H1 (cell line): ENCODE measurements at regions not wholly inside any gene's neighbourhood (a gene's known extent, or its start where the extent isn't known, plus 50 kb on each side); places are given as distances from the start of the nearest gene placed in this dataset.

Experiments
- CTCF ChIA-PET: fragments of 300-600 bp; sonication (Branson Sonifier 250); formaldehyde crosslinking; loops from one replicate; lab custom pipeline; 2021; ENCODE audit not compliant: partially characterized antibody; lab: Charles Lee
- POLR2A ChIA-PET: fragments of 300-600 bp; sonication (Branson Sonifier 250); formaldehyde crosslinking; loops from one replicate; lab custom pipeline; 2021; ENCODE audit warnings: inconsistent platforms; ENCODE audit not compliant: partially characterized antibody; lab: Charles Lee
- DNase-seq, 2 experiments: peaks; one replicate each; pipeline versions ENCODE4 v3.0.0 to v3.0.0-alpha.2; 2010 to 2022; ENCODE audit warnings: low spot score in 2 of 2, low read depth in 1 of 2, mixed read lengths in 1 of 2
- FAIRE-seq: peaks from 2 replicates; lab custom pipeline; 2011; peaks lifted over from hg19 to GRCh38; lab: Jason Lieb, UNC
- H2AFZ ChIP-seq: 2 replicates; pipeline ENCODE4 v1.8.1; 2012; ENCODE audit warnings: low read length, inconsistent platforms
- H2AK5ac ChIP-seq: 2 replicates; pipeline ENCODE4 v1.6.1; 2013; ENCODE audit warnings: low read depth, low read length
- H2BK120ac ChIP-seq: replicated peaks from 2 replicates; pipeline ENCODE3; 2013; ENCODE audit warnings: low read depth, low read length, inconsistent platforms
- H2BK12ac ChIP-seq: 2 replicates; pipeline ENCODE4 v1.6.1; 2013; ENCODE audit warnings: low read depth, low read length
- H2BK15ac ChIP-seq: 2 replicates; pipeline ENCODE4 v1.6.1; 2013; ENCODE audit warnings: low read length
- H2BK20ac ChIP-seq: 2 replicates; pipeline ENCODE4 v1.6.1; 2013; ENCODE audit warnings: low read length
- H2BK5ac ChIP-seq: 2 replicates; pipeline ENCODE4 v1.6.1; 2013; ENCODE audit warnings: low read depth, low read length
- H3K14ac ChIP-seq: 2 replicates; pipeline ENCODE4 v1.6.1; 2013; ENCODE audit warnings: inconsistent platforms; ENCODE audit not compliant: insufficient read length
- H3K18ac ChIP-seq: 2 replicates; pipeline ENCODE4 v1.6.1; 2013; ENCODE audit warnings: low read length; ENCODE audit errors: extremely low read depth
- H3K23ac ChIP-seq: 2 replicates; pipeline ENCODE4 v1.6.1; 2013; ENCODE audit warnings: inconsistent platforms; ENCODE audit not compliant: insufficient read length
- H3K23me2 ChIP-seq: 2 replicates; pipeline ENCODE4 v1.6.1; 2013; ENCODE audit warnings: low read depth, low read length
- H3K27ac ChIP-seq: 2 replicates; pipeline ENCODE4 v1.6.1; 2011; ENCODE audit warnings: low read depth, low read length, inconsistent platforms
- H3K27me3 ChIP-seq, 4 experiments: replicated peaks in 1 of 4; 1 replicate in 1 of 4; 2 replicates in 3 of 4; pipeline versions ENCODE4 v1.6.1 to v1.8.1; 2011 to 2013; ENCODE audit warnings: low read length in 3 of 4, mild to moderate bottlenecking in 3 of 4, inconsistent platforms in 2 of 4, mixed read lengths in 2 of 4, moderate library complexity in 1 of 4; ENCODE audit not compliant: control insufficient read depth in 3 of 4, insufficient read depth in 3 of 4; ENCODE audit errors: extremely low read depth in 1 of 4
- H3K36me3 ChIP-seq, 4 experiments: 2 replicates each; pipeline versions ENCODE4 v1.6.1 to v1.8.1; 2011 to 2013; ENCODE audit warnings: mild to moderate bottlenecking in 4 of 4, low read length in 3 of 4, moderate library complexity in 2 of 4, control low read depth in 1 of 4, inconsistent platforms in 1 of 4; ENCODE audit not compliant: insufficient read depth in 4 of 4, control insufficient read depth in 2 of 4
- H3K4ac ChIP-seq: replicated peaks from 2 replicates; pipeline ENCODE3; 2013; ENCODE audit warnings: low read length, low read depth, mixed read lengths, inconsistent platforms; ENCODE audit not compliant: insufficient read length
- H3K4me1 ChIP-seq, 4 experiments: replicated peaks in 1 of 4; 1 replicate in 1 of 4; 2 replicates in 3 of 4; pipeline versions ENCODE4 v1.6.1 to v1.8.1; 2011 to 2013; ENCODE audit warnings: low read length in 3 of 4, inconsistent platforms in 2 of 4, mixed read lengths in 1 of 4; ENCODE audit not compliant: insufficient read depth in 4 of 4, control insufficient read depth in 3 of 4
- H3K4me2 ChIP-seq, 2 experiments: 2 replicates each; pipeline versions ENCODE4 v1.6.1 to v1.8.1; 2011 to 2013; ENCODE audit warnings: low read depth in 2 of 2, low read length in 2 of 2, control low read depth in 1 of 2, inconsistent platforms in 1 of 2, mild to moderate bottlenecking in 1 of 2; ENCODE audit not compliant: insufficient read depth in 1 of 2
- H3K4me3 ChIP-seq, 4 experiments: fragments of 200-600, 300-600 bp in 1 of 4; sonication (generic), shearing (Covaris generic), sonication (Bioruptor Twin) in 1 of 4; 2 replicates each; pipeline versions ENCODE4 v1.5.1 to v1.8.1; 2011 to 2016; ENCODE audit warnings: low read length in 4 of 4, low read depth in 3 of 4, control low read depth in 2 of 4, inconsistent platforms in 2 of 4, mild to moderate bottlenecking in 2 of 4, mixed read lengths in 1 of 4, moderate library complexity in 1 of 4; ENCODE audit not compliant: insufficient read depth in 2 of 4; ENCODE audit errors: extremely low read depth in 1 of 4
- H3K56ac ChIP-seq: replicated peaks from 2 replicates; pipeline ENCODE3; 2013; ENCODE audit warnings: low read depth, mild to moderate bottlenecking, mixed read lengths, low read length, inconsistent platforms; ENCODE audit not compliant: insufficient read length
- H3K79me1 ChIP-seq: 2 replicates; pipeline ENCODE4 v1.6.1; 2013; ENCODE audit warnings: low read depth, low read length, control low read depth
- H3K79me2 ChIP-seq, 2 experiments: 2 replicates each; pipeline versions ENCODE4 v1.6.1 to v1.8.1; 2012 to 2013; ENCODE audit warnings: low read length in 2 of 2, mild to moderate bottlenecking in 2 of 2, inconsistent platforms in 1 of 2; ENCODE audit not compliant: insufficient read depth in 2 of 2, control insufficient read depth in 1 of 2
- H3K9ac ChIP-seq, 4 experiments: replicated peaks in 1 of 4; 1 replicate in 1 of 4; 2 replicates in 3 of 4; pipeline versions ENCODE4 v1.6.1 to v1.8.1; 2011 to 2013; ENCODE audit warnings: low read depth in 3 of 4, low read length in 3 of 4, control low read depth in 2 of 4, mild to moderate bottlenecking in 2 of 4, moderate library complexity in 2 of 4, inconsistent platforms in 1 of 4; ENCODE audit errors: extremely low read depth in 1 of 4
- H3K9me3 ChIP-seq, 2 experiments: 2 replicates each; pipeline versions ENCODE4 v1.6.1 to v1.8.1; 2012 to 2013; ENCODE audit warnings: mild to moderate bottlenecking in 2 of 2, moderate library complexity in 2 of 2, control low read depth in 1 of 2, inconsistent platforms in 1 of 2, low read depth in 1 of 2, low read length in 1 of 2, mixed read lengths in 1 of 2; ENCODE audit not compliant: insufficient read depth in 2 of 2
- H4K20me1 ChIP-seq, 2 experiments: replicated peaks in 1 of 2; 2 replicates each; pipeline versions ENCODE3 to v1.8.1; 2011 to 2013; ENCODE audit warnings: inconsistent platforms in 2 of 2, low read length in 2 of 2, mild to moderate bottlenecking in 1 of 2; ENCODE audit not compliant: insufficient read depth in 2 of 2, control insufficient read depth in 1 of 2
- H4K5ac ChIP-seq: 2 replicates; pipeline ENCODE4 v1.6.1; 2013; ENCODE audit warnings: low read length, low read depth, mixed read lengths, inconsistent platforms; ENCODE audit not compliant: insufficient read length
- H4K8ac ChIP-seq: 2 replicates; pipeline ENCODE4 v1.8.0; 2013; ENCODE audit warnings: mild to moderate bottlenecking, moderate library complexity, low read length, inconsistent platforms; ENCODE audit not compliant: insufficient read depth; ENCODE audit errors: extremely low read depth
- H4K91ac ChIP-seq: replicated peaks from 2 replicates; pipeline ENCODE3; 2013; ENCODE audit warnings: low read length, mixed read lengths, inconsistent platforms; ENCODE audit not compliant: insufficient read length
- CTBP2 ChIP-seq: IDR thresholded peaks from 2 replicates; pipeline ENCODE4 v1.7.0; 2011; ENCODE audit warnings: borderline replicate concordance, mild to moderate bottlenecking, moderate library complexity, mixed read lengths, low read length; ENCODE audit not compliant: insufficient read depth, insufficient read length
- EP300 ChIP-seq, 2 experiments: IDR thresholded peaks; 1 replicate in 1 of 2; 2 replicates in 1 of 2; pipeline ENCODE4 v1.6.1; 2011 to 2012; ENCODE audit warnings: low read depth in 2 of 2, low read length in 2 of 2, mild to moderate bottlenecking in 2 of 2, borderline replicate concordance in 1 of 2, inconsistent platforms in 1 of 2, moderate library complexity in 1 of 2
- HDAC6 ChIP-seq: IDR thresholded peaks from one replicate; pipeline ENCODE4 v1.7.1; 2012; ENCODE audit warnings: low read depth, mild to moderate bottlenecking, inconsistent platforms, low read length, moderate library complexity
- MAFK ChIP-seq: IDR thresholded peaks from 2 replicates; pipeline ENCODE4 v1.6.1; 2012; ENCODE audit warnings: low read depth, mild to moderate bottlenecking, improper control_type of control experiment, low read length
- NRF1 ChIP-seq: IDR thresholded peaks from 2 replicates; pipeline ENCODE4 v1.6.1; 2011; ENCODE audit warnings: mild to moderate bottlenecking, low read depth, low read length, improper control_type of control experiment
- POLR2A ChIP-seq, 2 experiments: IDR thresholded peaks; 1 replicate in 1 of 2; 2 replicates in 1 of 2; pipeline ENCODE4 v1.6.1; 2011; ENCODE audit warnings: low read depth in 2 of 2, low read length in 2 of 2, mild to moderate bottlenecking in 2 of 2; ENCODE audit errors: control extremely low read depth in 1 of 2
- SAP30 ChIP-seq: fragments of 300-600 bp; sonication (generic); IDR thresholded peaks from 2 replicates; pipeline ENCODE4 v1.7.1; 2012; ENCODE audit warnings: low read length, moderate library complexity, mild to moderate bottlenecking, inconsistent platforms; ENCODE audit not compliant: insufficient read depth, insufficient replicate concordance
- SP4 ChIP-seq: IDR thresholded peaks from 2 replicates; pipeline ENCODE4 v1.6.1; 2012; ENCODE audit warnings: low read length, inconsistent platforms
- SUZ12 ChIP-seq: fragments of 200-600 bp; sonication (generic); IDR thresholded peaks from 2 replicates; pipeline ENCODE4 v1.6.1; 2012; ENCODE audit warnings: mild to moderate bottlenecking, inconsistent platforms, low read length, moderate library complexity, mixed read lengths
- WGBS, 2 experiments: shearing (Covaris generic) in 1 of 2; methylation state at CpG; one replicate each; pipeline versions ENCODE4 v1.1.6 to v1.1.7; 2013 to 2015; ENCODE audit warnings: low lambda C conversion rate in 2 of 2, mixed read lengths in 2 of 2, inconsistent platforms in 1 of 2, low coverage in 1 of 2, missing lambda C conversion rate in 1 of 2; ENCODE audit not compliant: insufficient replicate concordance in 2 of 2, insufficient coverage in 1 of 2, insufficient read length in 1 of 2; ENCODE audit errors: extremely low coverage in 1 of 2, missing lambda C conversion rate in 1 of 2; 5-methylcytosine and 5-hydroxymethylcytosine counted together
- TF ChIP-seq, protein P1 (sequence below): IDR thresholded peaks from 2 replicates; pipeline ENCODE4 v1.6.1; 2012; ENCODE audit warnings: inconsistent platforms
- TF ChIP-seq, protein P2 (sequence below): IDR thresholded peaks from 2 replicates; pipeline ENCODE4 v1.6.1; 2012; ENCODE audit warnings: low read length, inconsistent platforms
- TF ChIP-seq, protein P3 (sequence below): IDR thresholded peaks from 2 replicates; pipeline ENCODE4 v1.6.1; 2012; ENCODE audit warnings: inconsistent platforms

DNA sequence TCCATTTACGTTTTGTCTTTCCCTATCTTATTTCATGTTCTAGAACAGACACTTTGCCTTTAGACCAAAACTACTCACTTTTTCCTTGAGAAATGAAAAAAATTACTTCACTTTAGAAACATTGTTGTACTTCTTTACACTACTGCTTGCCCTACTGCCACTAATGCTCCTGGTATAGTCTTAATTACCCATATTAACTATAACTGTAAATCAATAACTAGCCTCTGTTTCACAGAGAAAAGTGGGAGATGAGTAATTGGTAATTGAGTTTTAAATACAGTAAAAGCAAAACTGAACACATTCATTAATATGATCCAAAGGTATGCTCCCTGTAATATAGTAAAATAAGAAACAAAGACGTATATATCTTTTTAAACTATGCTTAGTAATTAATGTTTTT lies 111.1 kb upstream of the JADE1 start:
- H3K4me3 ChIP-seq = no peak overlapping the region
- TF ChIP-seq NRF1 (no peak), SP4 (no peak), MAFK (no peak), SAP30 (no peak), POLR2A (IDR thresholded peaks at IDR 0.05; ENCODE audit: control extremely low read depth in 1 of 2, low read depth in 2 of 2, low read length in 2 of 2) (no peak), CTBP2 (no peak), SUZ12 (no peak), EP300 (IDR thresholded peaks at IDR 0.05; ENCODE audit: borderline replicate concordance in 1 of 2, low read depth in 2 of 2, low read length in 2 of 2) (no peak), HDAC6 (no peak)
- TF ChIP-seq, protein P1, sequence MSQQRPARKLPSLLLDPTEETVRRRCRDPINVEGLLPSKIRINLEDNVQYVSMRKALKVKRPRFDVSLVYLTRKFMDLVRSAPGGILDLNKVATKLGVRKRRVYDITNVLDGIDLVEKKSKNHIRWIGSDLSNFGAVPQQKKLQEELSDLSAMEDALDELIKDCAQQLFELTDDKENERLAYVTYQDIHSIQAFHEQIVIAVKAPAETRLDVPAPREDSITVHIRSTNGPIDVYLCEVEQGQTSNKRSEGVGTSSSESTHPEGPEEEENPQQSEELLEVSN = no peak
- TF ChIP-seq, protein P2, sequence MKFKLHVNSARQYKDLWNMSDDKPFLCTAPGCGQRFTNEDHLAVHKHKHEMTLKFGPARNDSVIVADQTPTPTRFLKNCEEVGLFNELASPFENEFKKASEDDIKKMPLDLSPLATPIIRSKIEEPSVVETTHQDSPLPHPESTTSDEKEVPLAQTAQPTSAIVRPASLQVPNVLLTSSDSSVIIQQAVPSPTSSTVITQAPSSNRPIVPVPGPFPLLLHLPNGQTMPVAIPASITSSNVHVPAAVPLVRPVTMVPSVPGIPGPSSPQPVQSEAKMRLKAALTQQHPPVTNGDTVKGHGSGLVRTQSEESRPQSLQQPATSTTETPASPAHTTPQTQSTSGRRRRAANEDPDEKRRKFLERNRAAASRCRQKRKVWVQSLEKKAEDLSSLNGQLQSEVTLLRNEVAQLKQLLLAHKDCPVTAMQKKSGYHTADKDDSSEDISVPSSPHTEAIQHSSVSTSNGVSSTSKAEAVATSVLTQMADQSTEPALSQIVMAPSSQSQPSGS = no peak
- TF ChIP-seq, protein P3, sequence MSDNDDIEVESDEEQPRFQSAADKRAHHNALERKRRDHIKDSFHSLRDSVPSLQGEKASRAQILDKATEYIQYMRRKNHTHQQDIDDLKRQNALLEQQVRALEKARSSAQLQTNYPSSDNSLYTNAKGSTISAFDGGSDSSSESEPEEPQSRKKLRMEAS = no peak

More for the DNA sequence above, 111.1 kb upstream of the JADE1 start:
- ChIA-PET POLR2A (no interaction called here), CTCF (interaction anchor here (1.0 kb wide), 1 partner anchor 12 kb away, joined by 3 read pairs; no protein-coding TSS in a partner anchor)
- Histone ChIP-seq H4K91ac (no peak overlapping the region), H3K4ac (no peak overlapping the region), H3K36me3 (no peaks in the 10 kb centered on the region), H2BK12ac (no peak overlapping the region), H2BK120ac (no peak overlapping the region), H2BK15ac (no peak overlapping the region), H2BK5ac (no peak overlapping the region), H3K27me3 (no peaks in the 10 kb centered on the region), H3K23me2 (no peaks in the 10 kb centered on the region), H3K79me1 (no peaks in the 10 kb centered on the region), H3K23ac (no peak overlapping the region), H4K20me1 (no peaks in the 10 kb centered on the region), H3K56ac (no peak overlapping the region), H3K14ac (no peak overlapping the region), H3K4me2 (no peak overlapping the region), H4K8ac (no peak overlapping the region), H3K9me3 (no peaks in the 10 kb centered on the region; a peak in 1 of 4 replicates), H3K18ac (no peak overlapping the region), H2AFZ (no peak overlapping the region), H2BK20ac (no peak overlapping the region), H3K79me2 (no peaks in the 10 kb centered on the region), H3K4me1 (no peaks in the 10 kb centered on the region), H2AK5ac (no peak overlapping the region), H4K5ac (no peak overlapping the region), H3K9ac (no peak overlapping the region), H3K27ac (no peak overlapping the region)
- DNase-seq (no peak), FAIRE-seq (no peak)
- WGBS, 2 experiments = 82 to 100% methylated on average over 1 to 2 of the region's 2 CpGs
